ENCODE measurements at regions not wholly inside any gene's neighbourhood (a gene's known extent, or its start where the extent isn't known, plus 50 kb on each side); places are given as distances from the start of the nearest gene placed in this dataset.

DNA sequence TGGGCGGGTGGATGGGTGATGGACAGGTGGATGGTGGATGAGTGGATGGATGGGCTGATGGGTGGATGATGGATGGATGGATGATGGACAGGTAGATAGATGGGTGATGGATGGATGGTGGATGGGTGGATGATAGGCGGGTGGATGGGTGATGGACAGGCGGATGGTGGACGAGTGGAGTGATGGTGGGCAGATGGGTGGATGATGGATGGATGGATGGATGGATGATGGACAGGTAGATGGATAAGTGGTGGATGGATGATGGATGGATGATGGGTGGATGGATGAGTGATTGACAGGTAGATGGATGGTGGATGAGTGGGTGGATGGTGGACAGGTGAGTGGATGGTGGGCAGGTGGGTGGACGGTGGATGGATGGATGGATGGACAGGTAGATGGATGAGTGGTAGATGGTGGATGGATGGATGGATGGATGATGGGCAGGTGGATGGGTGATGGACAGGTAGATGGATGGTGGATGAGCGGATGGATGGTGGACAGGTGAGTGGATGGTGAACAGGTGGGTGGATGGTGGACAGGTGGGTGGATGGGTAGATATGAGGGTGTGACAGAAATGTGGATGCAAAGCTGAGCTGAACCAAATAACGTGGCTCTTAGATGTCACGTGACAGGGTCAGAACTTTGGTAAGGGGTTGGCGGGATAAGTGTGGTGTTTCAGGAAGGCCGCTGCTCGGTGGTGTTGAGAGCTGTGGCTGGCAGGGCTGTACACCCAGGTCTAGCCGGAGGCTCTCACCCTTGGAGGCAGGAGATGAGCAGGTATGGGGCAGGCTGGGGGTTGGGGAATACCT is 234.3 kb upstream of the CIBAR2 start:
- no peak for DNase-seq (ENCODE audit: low spot score)

DNA sequence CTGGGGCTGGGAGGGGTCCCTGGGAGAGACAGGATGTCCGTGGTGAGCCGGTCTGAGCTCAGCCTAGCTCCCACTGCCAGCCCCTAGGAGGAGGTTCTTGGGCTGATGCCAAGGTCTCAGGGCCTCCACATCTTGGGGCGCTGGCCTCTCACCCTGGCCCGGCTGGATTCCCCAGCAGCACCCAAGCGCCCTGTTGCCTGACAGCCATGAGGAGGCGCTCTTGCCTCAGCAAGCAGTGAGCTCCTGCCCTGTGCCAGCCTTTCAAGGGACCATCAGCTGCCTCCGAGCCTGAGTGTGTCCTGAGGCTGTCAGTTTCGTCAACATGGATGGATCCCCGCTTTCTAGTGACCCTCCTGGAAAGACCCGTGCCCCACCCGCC is 234.9 kb upstream of the CIBAR2 start:
- DNase-seq (ENCODE audit: low spot score): no peak

DNA sequence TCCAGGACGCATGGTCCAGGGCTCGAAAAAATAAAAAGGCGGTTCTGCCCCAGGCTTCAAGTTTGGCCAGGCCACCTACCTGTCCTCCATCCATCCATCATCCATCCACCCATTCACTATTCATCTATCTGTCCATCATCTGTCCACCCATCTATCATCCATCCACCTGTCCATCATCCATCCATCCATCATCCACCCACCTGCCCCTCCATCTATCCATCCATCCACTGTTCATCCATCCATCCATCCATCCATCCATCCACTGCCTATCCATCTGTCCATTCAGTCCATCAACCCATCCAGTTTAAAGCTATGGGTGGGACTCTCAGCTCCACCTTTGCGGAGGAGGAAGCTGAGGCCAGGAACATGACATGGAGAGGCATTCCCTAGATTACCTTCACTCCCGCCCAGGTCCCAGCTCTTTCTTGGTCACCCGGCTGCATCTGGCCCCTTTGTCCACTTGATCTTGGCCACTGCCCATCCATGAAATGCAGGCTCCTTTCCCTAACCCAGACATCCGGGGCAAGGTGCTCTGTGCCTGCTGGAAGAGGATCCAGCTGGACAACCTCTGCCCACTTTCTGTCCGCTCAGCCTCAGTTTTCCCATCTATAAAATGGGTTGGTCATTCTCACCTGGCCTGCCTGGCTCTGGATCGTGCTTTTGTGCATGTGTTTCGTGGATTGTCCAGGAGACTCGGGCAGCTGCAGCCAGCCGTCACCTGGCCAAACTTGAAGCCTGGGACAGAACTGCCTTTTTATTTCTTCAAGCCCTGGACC is 236.0 kb upstream of the CIBAR2 start:
- DNase-seq (ENCODE audit: low spot score): no peak

DNA sequence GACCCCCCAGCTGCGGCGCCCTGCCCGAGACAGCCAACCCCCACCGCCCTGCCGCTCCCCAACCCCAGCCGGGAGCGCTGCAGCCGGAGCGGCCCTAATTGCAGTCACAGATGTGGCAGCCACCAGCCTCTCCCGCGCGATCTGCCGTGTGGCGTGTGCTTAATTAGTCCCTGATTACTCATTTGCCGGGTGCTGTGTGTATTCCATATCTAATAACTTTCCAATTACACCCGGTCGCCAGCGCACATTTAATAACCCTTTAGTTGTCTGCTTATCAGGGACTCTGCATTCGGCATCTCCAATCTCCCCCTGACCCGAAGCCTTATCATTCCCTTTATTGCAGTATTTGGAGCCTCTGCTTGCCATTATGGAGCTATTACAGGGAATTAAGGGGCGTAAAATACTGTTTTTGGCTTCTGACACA is 236.7 kb upstream of the CIBAR2 start:
- no peak for DNase-seq (ENCODE audit: low spot score)

DNA sequence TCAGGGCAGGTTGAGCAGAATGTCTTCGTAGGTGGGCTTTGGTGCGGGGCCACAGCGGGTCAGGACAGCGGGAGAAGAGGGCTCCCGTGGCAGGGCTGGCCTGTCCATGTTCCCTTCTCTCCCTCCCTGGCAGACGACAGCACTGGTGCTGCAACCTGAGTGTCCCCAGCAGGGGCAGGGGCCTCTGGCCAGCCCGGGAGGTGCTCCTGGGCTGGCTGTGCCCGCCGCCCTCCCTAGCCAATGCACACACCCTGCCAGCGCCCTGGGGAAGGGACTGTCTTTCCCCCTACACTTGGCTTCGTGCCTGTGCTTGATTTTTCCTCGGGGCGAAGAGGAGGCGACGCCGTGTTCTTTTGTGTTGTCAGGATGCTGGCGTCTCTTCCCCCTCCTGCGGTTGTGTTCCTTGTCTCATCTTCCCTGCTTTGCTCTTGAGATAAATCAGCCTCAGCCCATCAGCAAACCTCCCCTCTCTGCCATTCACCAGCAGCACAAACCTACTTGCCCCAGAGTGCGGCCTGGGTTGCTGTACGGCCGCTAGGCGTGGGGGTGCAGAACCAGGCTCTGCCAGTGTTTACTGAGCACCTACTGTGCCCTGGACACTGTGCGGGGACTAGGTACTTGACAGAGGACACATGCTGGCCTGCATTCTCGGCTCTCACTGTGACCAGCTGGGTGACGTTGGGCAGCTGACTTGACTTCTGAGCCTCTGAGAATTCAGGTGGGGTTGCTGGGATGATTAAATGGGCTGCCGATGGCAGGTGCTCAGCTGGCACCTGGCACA is 237.3 kb upstream of the CIBAR2 start:
- DNase-seq (ENCODE audit: low spot score): no peak

DNA sequence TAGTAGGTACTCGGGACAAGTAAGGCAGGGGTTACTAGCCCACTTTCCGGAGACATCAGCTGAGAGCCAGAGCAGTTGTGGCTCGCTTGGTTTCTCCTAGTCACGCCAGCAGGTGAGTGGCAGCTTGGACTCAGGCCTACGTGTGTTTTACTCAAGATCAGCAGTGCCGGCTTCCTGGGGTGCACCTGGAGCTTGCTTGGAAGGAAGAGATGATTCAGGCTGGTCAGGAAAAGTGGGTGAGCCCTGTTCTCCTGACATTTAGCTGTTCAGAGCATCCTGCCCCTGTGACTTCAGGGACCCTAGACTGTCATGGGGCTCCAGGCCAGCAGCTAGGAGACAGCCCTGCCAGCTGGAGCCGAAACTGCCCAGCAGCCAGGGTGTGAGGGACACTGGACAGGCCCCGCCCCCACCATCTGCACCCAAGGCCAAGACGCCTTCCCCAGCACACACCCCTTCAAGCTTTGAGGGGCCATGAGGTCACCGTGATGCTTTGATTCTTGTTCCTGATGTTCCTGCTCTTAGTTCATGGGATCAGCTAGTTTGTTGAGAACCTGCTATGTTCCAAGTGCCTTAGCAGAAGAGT is 238.0 kb upstream of the CIBAR2 start:
- DNase-seq (ENCODE audit: low spot score): no peak

DNA sequence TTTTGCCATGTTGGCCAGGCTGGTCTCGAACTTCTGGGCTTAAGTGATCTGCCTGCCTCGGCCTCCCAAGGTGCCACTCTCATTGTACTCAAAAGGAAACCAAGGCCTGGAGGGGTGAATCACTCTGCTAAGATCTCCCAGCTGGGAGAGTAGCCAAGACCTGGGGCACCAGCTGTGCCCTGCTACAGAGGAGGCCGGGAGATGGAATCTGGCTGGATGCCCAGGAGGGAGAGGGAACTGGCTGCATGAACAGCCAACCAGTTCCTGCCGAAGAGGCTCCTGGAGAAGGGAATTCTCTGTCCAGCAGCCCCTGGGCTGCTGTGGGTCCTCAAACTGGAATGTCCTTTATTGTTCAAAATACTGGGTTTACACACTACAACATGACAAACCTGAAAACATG is 238.7 kb upstream of the CIBAR2 start:
- peak; percentile 96 for DNase-seq (ENCODE audit: low spot score)

DNA sequence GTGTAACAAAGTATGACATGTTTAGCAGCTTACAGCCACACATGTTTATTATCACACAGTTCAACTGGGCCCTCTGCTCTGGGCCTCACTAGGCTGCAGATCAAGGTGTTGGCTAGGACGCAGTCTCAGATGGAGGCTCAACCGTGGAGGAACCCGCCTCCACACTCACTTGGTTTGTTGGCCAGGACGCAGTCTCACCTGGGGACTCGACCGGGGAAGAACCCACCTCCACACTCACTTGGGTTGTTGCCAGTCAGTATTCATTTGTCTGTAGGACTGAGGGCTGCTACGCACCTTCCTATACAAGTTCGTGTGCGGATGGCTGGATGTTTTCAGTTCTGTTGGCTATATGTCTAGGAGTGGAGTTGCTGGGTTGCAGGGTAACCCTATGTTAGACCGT is 240.7 kb upstream of the CIBAR2 start:
- DNase-seq (ENCODE audit: low spot score): no peak

DNA sequence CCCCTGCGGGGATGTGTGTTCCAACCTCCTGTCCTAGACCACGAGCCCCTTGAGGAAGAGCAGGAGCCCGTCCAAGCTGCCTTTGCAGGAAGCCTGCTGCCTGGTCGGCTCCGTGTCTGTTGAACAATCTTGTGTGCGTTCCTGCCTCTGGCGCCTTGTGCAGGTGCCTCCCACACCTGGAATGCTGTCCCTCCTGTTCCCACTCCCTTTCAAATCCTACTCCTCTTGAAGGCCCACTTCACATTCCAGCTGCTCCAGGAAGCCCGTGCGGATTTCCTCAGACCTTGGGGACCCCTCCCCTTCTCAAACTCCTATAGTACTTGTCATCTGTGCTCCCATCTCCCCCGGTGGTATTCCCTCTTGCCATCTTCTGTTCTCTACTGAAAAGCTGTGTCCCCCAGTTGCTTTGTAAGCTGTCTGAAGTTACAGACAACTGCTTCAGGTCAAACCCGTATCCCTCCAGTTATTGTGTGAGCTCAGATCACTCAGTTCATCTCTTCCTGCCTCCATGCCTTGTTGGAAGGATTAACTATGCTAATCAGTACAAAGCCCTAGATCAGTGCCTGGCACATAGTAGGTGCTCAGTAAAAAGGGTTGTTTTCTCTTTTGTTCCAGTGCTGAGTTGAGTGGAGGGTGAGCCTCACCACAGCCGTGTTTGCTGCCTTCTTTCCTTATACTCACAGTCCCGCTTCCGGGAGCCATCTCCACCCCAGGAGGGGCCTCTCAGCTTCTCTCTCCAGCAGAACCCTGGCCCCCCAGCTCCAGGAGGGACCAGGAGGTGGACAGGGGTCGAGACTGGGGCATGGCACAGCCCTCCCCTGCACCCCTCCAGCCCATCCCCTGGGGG is 241.8 kb upstream of the CIBAR2 start:
- peak; percentile 8 for DNase-seq (ENCODE audit: low spot score)

DNA sequence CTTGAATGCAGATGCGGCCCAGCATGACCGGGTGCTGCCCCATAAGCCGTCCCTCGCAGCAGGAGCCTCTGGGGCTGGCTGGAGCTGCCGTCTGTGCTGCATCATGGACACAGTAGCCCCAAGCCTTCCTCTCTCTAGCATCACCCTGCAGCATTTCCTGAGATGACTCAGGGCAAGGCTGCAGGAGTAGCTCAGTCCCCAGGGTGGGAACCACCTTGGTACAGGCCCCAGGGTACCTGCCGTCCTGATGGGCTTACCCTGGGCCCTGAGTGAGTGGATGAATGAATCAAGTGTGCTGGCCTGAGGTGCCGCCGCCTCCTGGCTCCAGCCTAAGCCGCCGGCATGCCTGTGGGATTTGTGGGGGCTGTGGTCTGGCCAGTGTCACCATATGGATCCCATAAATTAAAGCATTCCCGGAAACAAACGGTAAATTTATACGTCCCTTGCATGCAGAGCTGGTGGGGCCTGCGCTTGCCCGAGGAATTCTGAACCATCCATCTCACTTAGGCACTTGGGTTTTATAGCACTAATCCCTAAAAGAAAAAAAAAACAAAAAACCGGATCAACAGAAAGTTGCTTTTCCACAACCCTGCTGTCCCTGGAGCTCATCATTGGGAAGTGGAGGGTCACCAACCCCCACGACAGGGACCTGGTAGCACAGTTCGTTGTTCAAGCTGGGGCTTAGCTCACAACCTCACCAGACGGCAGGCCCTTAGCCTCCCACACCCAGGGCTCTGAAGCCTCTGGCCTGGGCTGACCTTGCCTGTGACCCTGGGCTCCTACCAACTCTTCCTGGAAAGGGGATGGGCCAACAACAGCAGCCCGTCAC is 242.6 kb upstream of the CIBAR2 start:
- no peak for DNase-seq (ENCODE audit: low spot score)

DNA sequence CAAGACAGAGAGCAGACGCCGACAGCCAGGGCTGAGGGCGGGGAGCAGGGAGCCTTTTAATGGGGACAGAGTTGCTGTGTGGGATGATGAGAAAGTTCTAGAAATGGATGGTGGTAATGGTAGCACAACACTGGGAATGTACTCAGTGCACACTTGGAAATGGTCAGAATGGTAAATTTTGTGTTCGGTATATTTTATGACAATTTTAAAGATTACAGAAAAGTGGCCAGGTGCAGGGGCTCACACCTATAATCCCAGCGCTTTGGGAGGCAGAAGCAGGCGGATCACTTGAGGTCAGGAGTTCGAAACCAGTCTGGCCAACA is 243.2 kb upstream of the CIBAR2 start:
- DNase-seq (ENCODE audit: low spot score): no peak

DNA sequence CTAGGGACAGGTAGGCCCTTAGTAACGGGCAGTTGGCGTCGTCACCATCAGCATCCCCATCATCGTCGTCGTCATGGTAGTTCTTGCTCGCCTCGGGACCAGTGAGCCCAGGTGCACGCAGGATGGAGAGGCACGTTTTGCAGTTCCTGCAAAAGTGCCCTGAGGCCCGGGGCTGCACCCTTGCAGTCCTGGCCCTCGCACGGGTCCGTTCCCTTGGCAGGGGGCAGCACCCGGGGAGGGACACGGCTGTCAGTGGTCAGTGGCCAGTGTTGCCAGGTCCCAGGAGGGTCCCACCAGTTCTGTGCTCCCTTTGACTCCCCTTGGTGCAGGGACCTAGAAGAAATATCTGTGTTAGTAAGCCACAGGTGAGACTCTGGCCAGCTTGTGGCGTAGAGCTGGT is 243.9 kb upstream of the CIBAR2 start:
- DNase-seq (ENCODE audit: low spot score): no peak

DNA sequence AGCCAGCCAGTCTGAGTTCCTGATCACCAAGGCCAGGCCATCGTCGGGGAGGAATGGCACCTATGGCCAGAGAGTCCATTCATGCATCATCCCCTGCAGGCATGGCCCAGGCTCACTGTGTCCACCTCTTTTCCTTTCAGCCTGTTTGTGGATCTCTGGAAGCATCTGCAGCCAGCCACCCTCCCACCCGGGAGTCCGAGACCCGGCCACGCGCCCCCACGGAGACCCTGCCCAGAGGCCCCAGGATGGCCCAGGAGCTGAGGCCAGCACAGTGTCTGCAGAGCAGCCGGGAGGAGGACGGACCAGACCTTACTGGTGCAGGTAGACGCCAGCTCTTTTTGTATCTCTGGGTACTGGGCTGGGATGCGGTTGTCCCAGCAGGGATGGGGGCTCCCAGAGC is 245.1 kb upstream of the CIBAR2 start:
- DNase-seq (ENCODE audit: low spot score): no peak

DNA sequence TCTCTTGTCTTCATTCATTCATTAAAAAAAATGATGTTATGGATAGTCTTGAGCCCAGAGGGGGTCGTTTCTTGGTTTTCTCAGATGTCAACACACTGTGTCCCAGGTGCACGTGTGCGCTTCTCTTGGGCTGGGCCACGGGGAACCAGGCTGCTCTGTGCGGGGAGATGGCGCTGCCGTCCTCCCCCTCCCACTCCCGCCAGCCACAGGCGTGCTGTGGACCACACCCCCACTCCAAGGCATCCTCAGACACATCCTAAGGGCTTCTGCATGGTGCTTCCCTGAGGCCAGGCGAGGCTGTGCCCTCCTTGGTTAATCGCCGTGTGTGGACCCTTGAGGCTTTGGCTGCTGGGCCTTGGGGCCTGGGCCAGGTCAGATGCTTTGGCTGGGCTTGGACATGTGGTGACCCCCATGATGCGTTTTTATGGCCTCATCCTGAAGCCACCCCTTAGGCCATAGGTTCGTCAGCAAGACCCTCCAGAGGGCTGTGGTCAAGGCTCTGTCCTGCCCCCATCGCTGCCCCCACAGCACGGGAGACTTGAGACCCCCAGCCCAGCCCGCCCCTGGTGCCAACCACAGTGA is 245.7 kb upstream of the CIBAR2 start:
- DNase-seq (ENCODE audit: low spot score): no peak

DNA sequence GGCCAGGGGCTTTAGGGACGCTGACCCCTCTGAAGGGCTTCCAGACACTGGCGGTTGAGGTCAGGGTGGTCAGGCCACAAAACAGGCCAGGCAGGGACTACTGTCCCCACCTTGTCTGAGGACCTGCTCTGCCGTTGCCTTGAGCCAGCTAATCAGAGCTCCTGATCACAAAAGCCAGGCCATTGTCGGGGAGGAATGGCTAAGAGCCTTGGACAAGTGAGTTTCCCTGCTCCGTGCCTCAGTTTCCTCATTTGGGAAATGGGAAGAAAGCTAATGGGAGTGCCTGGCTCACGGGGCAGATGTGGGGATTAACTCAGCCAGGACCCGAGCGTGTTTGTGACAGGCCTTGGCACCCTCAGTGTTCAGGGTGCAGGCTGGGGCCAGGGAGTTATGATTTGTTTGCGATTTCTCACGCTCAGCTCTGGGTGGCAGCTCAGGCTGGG is 246.5 kb upstream of the CIBAR2 start:
- DNase-seq (ENCODE audit: low spot score): no peak

DNA sequence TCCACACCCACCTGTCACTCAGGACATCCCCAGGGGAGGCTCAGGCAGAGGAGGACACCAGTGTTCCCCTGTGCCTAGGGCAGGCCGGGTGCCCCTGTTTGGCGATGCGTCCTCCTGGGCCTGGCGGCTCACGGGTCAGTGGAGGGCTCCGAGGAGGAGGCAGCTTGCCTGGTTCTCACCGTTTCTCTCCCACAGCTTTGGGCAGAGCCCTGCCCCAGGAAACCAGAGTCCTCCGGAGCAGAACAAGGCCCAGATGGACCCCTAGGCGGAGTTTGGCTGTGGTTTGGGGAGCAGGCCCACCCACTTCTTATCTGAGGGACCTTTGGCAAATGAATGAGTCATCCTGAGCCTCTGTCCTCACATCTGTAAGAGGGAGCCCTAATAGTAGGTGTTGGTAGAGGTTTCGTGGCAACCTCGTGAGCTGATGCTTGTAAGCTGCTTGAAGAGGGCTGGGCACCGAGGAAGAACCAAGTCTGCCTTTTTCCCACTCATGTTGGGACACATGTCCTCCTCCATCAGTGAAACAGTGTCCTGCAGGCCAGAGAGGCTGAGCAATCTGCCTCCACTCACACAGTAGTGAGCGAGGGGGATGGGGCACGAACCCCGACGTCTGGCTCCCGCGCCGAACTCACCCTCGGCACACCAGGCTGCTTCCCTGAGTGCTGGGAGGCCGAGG is 247.0 kb upstream of the CIBAR2 start:
- no peak for DNase-seq (ENCODE audit: low spot score)

DNA sequence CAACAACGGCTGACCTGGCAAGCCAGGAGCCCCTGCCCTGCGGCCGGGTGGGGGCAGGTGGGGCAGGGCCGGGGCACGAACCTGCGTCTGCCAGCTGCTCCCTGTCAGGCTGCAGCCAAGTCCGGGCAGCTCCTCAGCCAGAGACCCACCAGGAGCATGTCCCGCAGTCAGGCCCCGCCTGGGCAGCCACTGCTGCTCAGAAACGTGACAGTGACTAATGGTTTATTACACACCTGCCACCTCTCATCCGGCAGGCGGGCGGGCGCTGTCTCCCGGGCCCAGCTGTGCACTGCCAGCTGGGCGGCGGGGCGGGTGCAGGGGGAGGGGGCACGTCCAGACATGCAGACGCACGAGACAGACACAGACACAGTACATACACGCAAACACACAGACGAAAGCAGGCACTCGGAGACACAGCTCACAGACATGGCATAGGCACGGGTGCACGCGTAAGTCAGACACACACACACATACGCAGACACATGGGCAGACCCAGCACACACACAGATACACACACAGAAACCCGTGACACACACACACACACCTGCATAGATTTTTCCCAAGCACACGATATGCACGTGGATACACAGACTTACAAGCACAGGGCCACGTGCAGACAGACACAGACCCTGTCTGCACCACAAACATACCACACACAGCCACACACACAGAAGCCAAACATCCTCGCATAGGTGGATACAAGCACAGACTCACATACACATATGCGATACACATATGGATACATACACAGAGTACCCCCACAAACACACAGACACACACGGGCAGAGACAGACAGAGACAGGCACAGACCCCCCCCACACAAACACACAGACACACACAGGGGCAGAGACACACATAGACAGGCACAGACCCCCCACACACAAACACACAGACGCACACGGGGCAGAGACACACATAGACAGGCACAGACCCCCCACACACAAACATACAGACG is 248.3 kb upstream of the CIBAR2 start:
- DNase-seq (ENCODE audit: low spot score): peak; percentile 48

DNA sequence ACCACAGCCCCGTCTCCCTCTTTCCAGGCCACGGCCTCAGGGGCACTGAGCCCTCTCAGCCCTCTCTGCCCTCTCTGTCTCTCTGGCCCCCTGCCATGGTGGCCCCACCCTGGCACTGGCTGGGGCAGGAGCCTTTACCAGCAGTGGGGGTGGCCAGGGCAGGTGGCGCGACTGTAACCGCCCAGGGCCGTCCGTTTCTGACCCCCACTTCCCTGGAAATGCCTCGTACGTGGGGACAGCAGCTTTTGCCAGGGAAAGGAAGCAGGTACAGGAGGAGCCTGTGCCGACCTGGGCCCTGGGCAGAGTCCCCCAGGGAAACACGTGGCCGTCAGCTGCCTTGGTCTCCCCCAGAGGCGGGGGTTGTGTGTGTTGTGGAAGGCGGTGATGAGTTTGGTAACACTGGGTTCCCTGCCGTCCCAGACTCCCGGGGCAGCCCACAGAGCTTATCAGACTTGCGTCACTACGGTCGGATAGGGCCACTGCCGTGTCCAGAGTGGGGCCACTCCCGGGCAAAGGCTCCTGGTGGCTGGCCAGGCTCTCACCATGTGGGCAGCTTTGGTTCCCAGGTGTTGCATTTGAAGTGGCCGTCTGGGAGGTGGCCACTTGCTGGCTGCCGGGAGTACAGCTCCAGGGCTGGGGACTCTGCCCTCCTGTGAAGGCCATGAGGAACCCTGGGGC is 249.3 kb upstream of the CIBAR2 start:
- no peak for DNase-seq (ENCODE audit: low spot score)

Measured in kidney tubule cell (primary cell).